ENCODE measurements at regions not wholly inside any gene's neighbourhood (a gene's known extent, or its start where the extent isn't known, plus 50 kb on each side); places are given as distances from the start of the nearest gene placed in this dataset.

DNA sequence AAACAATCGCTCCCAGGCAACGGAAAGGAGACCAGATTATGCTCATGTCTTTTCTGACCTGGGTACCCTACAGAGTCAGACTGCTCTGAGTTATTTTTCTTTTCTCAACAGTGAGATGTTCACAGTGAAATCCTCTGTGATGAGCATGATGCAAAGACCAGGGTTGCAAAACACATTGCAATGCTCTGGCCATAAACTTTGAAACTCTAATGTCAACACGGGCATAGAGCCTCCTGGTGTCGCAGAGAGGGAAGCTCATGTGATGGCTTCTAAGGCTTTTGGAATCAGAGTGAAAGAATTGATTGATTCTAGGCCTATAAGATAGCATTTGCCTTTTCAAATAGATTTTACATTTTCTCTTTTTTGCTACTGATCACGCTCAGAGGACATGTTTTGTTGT is 193.4 kb downstream of the RASSF9 start (continued):
- TF ChIP-seq, protein P1, sequence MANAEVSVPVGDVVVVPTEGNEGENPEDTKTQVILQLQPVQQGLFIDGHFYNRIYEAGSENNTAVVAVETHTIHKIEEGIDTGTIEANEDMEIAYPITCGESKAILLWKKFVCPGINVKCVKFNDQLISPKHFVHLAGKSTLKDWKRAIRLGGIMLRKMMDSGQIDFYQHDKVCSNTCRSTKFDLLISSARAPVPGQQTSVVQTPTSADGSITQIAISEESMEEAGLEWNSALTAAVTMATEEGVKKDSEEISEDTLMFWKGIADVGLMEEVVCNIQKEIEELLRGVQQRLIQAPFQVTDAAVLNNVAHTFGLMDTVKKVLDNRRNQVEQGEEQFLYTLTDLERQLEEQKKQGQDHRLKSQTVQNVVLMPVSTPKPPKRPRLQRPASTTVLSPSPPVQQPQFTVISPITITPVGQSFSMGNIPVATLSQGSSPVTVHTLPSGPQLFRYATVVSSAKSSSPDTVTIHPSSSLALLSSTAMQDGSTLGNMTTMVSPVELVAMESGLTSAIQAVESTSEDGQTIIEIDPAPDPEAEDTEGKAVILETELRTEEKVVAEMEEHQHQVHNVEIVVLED (CRISPR knock-in tag; IDR thresholded peaks at IDR 0.05; ENCODE audit: borderline replicate concordance): no peak
- TF ChIP-seq NFKBIZ (CRISPR knock-in tag; IDR thresholded peaks at IDR 0.05) (0 out of 2 replicates have a peak, but pooled peaks have one; percentile 34), RAD21 (CRISPR knock-in tag; IDR thresholded peaks at IDR 0.05) (peak; percentile 76), POLR2AphosphoS2 (IDR thresholded peaks at IDR 0.05; ENCODE audit: low read depth, low read length) (no peak), ZNF557 (CRISPR knock-in tag; IDR thresholded peaks at IDR 0.05) (no peak), AHR (CRISPR knock-in tag; IDR thresholded peaks at IDR 0.05) (no peak), ZNF768 (CRISPR knock-in tag; IDR thresholded peaks at IDR 0.05) (no peak), FOSL2 (CRISPR knock-in tag; IDR thresholded peaks at IDR 0.05) (peak; percentile 60), MXI1 (IDR thresholded peaks at IDR 0.05; ENCODE audit: borderline replicate concordance, low read depth, low read length) (no peak), ZNF780A (CRISPR knock-in tag; IDR thresholded peaks at IDR 0.05) (no peak), JUNB (CRISPR knock-in tag; IDR thresholded peaks at IDR 0.05; ENCODE audit: borderline replicate concordance) (no peak), ZNF331 (CRISPR knock-in tag; IDR thresholded peaks at IDR 0.05) (peak; percentile 67; the same call in 1 of the 2 replicates), NONO (IDR thresholded peaks at IDR 0.05) (no peak), NONO (CRISPR knock-in tag; conservative IDR thresholded peaks at IDR 0.05) (peak; percentile 42), SMARCC2 (IDR thresholded peaks at IDR 0.05) (0 out of 2 replicates have a peak, but pooled peaks have one; percentile 56)
- TF ChIP-seq, protein P2, sequence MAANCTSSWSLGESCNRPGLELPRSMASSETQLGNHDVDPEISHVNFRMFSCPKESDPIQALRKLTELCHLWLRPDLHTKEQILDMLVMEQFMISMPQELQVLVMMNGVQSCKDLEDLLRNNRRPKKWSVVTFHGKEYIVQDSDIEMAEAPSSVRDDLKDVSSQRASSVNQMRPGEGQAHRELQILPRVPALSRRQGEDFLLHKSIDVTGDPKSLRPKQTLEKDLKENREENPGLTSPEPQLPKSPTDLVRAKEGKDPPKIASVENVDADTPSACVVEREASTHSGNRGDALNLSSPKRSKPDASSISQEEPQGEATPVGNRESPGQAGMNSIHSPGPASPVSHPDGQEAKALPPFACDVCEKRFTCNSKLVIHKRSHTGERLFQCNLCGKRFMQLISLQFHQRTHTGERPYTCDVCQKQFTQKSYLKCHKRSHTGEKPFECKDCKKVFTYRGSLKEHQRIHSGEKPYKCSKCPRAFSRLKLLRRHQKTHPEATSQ (CRISPR knock-in tag; IDR thresholded peaks at IDR 0.05; ENCODE audit: borderline replicate concordance): no peak
- TF ChIP-seq, protein P3, sequence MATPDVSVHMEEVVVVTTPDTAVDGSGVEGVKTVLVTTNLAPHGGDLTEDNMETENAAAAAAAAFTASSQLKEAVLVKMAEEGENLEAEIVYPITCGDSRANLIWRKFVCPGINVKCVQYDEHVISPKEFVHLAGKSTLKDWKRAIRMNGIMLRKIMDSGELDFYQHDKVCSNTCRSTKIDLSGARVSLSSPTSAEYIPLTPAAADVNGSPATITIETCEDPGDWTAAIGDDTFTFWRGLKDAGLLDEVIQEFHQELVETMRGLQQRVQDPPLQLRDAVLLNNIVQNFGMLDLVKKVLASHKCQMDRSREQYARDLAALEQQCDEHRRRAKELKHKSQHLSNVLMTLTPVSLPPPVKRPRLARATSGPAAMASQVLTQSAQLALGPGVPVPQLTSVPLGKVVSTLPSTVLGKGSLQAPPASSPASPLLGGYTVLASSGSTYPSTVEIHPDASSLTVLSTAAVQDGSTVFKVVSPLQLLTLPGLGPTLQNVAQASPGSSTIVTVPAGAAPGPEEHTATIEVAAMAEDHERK (CRISPR knock-in tag; IDR thresholded peaks at IDR 0.05; ENCODE audit: low read depth): no peak
- TF ChIP-seq, protein P4, sequence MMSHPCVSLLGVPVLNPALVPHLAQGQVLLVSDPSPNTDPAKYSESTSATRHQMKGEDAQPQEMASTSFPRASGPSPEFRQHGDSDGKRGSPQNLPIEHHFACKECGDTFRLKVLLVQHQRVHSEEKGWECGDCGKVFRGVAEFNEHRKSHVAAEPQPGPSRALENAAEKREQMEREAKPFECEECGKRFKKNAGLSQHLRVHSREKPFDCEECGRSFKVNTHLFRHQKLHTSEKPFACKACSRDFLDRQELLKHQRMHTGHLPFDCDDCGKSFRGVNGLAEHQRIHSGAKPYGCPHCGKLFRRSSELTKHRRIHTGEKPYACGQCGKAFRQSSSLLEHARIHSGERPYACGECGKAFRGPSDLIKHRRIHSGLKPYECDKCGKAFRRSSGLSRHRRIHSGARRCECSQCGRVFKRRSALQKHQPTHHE (CRISPR knock-in tag; IDR thresholded peaks at IDR 0.05; ENCODE audit: borderline replicate concordance): no peak
- TF ChIP-seq, protein P5, sequence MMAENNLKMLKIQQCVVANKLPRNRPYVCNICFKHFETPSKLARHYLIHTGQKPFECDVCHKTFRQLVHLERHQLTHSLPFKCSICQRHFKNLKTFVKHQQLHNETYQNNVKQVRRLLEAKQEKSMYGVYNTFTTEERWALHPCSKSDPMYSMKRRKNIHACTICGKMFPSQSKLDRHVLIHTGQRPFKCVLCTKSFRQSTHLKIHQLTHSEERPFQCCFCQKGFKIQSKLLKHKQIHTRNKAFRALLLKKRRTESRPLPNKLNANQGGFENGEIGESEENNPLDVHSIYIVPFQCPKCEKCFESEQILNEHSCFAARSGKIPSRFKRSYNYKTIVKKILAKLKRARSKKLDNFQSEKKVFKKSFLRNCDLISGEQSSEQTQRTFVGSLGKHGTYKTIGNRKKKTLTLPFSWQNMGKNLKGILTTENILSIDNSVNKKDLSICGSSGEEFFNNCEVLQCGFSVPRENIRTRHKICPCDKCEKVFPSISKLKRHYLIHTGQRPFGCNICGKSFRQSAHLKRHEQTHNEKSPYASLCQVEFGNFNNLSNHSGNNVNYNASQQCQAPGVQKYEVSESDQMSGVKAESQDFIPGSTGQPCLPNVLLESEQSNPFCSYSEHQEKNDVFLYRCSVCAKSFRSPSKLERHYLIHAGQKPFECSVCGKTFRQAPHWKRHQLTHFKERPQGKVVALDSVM (CRISPR knock-in tag; IDR thresholded peaks at IDR 0.05): no peak
- TF ChIP-seq, protein P6, sequence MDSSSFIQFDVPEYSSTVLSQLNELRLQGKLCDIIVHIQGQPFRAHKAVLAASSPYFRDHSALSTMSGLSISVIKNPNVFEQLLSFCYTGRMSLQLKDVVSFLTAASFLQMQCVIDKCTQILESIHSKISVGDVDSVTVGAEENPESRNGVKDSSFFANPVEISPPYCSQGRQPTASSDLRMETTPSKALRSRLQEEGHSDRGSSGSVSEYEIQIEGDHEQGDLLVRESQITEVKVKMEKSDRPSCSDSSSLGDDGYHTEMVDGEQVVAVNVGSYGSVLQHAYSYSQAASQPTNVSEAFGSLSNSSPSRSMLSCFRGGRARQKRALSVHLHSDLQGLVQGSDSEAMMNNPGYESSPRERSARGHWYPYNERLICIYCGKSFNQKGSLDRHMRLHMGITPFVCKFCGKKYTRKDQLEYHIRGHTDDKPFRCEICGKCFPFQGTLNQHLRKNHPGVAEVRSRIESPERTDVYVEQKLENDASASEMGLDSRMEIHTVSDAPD (CRISPR knock-in tag; IDR thresholded peaks at IDR 0.05): no peak
- TF ChIP-seq, protein P7, sequence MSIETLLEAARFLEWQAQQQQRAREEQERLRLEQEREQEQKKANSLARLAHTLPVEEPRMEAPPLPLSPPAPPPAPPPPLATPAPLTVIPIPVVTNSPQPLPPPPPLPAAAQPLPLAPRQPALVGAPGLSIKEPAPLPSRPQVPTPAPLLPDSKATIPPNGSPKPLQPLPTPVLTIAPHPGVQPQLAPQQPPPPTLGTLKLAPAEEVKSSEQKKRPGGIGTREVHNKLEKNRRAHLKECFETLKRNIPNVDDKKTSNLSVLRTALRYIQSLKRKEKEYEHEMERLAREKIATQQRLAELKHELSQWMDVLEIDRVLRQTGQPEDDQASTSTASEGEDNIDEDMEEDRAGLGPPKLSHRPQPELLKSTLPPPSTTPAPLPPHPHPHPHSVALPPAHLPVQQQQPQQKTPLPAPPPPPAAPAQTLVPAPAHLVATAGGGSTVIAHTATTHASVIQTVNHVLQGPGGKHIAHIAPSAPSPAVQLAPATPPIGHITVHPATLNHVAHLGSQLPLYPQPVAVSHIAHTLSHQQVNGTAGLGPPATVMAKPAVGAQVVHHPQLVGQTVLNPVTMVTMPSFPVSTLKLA (IDR thresholded peaks at IDR 0.05): no peak

Measured in HepG2 (cell line).